ENCODE measurements at regions not wholly inside any gene's neighbourhood (a gene's known extent, or its start where the extent isn't known, plus 50 kb on each side); places are given as distances from the start of the nearest gene placed in this dataset.

DNA sequence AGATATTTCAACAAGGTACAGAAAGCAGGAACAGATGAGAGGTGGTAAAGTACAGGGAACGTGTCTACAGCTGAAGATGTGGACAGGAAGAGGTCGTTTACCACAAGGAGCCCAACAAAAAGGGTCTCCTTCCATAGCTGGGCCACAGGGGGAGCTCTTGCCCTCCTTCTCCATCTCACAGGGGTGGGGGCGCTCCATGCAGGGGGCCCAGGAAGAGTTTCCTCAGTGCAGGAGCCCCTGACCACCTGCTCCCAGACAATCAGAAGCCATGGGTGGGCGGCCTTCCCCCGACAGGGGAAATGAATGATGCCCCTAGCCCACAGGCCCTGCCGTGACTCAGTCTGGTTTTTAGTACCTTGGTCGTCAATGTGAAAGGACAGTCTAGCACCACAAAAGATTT is 163.6 kb upstream of the ZNF516 start:
- no peaks in the 10 kb centered on the region for H3K4me1 ChIP-seq (ENCODE audit: insufficient read depth)
- H3K27me3 ChIP-seq (replicated peaks; ENCODE audit: insufficient read depth), result peaks cover 38% of the 10 kb centered on the region
- H3K36me3 ChIP-seq (ENCODE audit: low read depth), result no peaks in the 10 kb centered on the region
- no peak overlapping the region for H2AFZ ChIP-seq
- peak; percentile 9 for DNase-seq
- no peak overlapping the region for H3K27ac ChIP-seq
- no peak overlapping the region for H3K4me2 ChIP-seq (ENCODE audit: unreplicated experiment)
- no peak for TF ChIP-seq EZH2phosphoT487 (IDR thresholded peaks at IDR 0.05; ENCODE audit: insufficient read depth, low read depth)
- no peak for TF ChIP-seq EZH2 (IDR thresholded peaks at IDR 0.05; ENCODE audit: insufficient read depth, poor library complexity, severe bottlenecking)
- no peaks in the 10 kb centered on the region for H3K79me2 ChIP-seq (ENCODE audit: insufficient read depth)
- no peaks in the 10 kb centered on the region for H4K20me1 ChIP-seq (ENCODE audit: insufficient read depth)
- no peaks in the 10 kb centered on the region for H3K9me3 ChIP-seq (ENCODE audit: low read depth)
- H3K9ac ChIP-seq, result no peak overlapping the region
- H3F3A ChIP-seq (ENCODE audit: insufficient read depth), result no peaks in the 10 kb centered on the region
- in situ Hi-C loops (cut with MboI), result no loop called here
- no peaks in the 10 kb centered on the region for H3K9me2 ChIP-seq (ENCODE audit: insufficient read depth)
- 77 to 79% methylated on average over 7 of the region's 7 CpGs for WGBS, 2 experiments (ENCODE audit: low coverage in 1 of 2, low lambda C conversion rate in 2 of 2, missing lambda C conversion rate in 2 of 2)
- H3K4me3 ChIP-seq, result no peak overlapping the region

DNA sequence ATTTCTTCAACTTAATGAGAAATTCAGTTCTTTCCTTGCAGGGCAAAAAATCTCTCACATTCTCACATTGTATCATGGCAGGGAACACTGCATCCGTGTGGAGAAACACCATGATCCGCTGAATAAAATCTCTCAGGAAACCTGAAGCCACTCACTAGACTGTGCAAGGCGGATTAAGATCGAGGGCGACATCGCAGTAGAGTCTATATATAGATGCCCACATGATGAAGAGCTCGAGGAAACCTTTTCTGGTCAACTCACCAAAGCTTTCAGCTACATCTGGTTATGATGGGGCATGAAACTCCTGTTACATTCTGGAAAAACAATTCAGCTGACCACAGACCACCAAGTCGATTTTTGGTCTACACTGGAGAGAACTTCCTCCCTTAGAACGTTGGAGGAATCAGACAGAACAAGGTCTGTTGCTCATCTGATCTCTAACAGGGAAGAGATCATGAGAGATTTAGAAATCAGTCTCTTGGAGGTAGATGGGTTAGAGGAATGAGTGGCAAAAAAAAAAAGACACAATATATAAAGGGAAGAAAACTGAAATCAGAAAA is 162.9 kb upstream of the ZNF516 start:
- Histone ChIP-seq H3K9me3 (ENCODE audit: low read depth) (no peaks in the 10 kb centered on the region), H3K9me2 (ENCODE audit: insufficient read depth) (no peaks in the 10 kb centered on the region), H3K4me3 (no peak overlapping the region), H3K27ac (no peak overlapping the region), H3K36me3 (ENCODE audit: low read depth) (no peaks in the 10 kb centered on the region), H3K79me2 (ENCODE audit: insufficient read depth) (no peaks in the 10 kb centered on the region), H3K27me3 (replicated peaks; ENCODE audit: insufficient read depth) (peaks cover 38% of the 10 kb centered on the region), H3F3A (ENCODE audit: insufficient read depth) (no peaks in the 10 kb centered on the region), H3K4me2 (ENCODE audit: unreplicated experiment) (no peak overlapping the region), H4K20me1 (ENCODE audit: insufficient read depth) (no peaks in the 10 kb centered on the region), H3K4me1 (ENCODE audit: insufficient read depth) (no peaks in the 10 kb centered on the region), H2AFZ (no peak overlapping the region), H3K9ac (no peak overlapping the region)
- in situ Hi-C loops (cut with MboI), result no loop called here
- 57 to 62% methylated on average over 9 of the region's 9 CpGs for WGBS, 2 experiments (ENCODE audit: low coverage in 1 of 2, low lambda C conversion rate in 2 of 2, missing lambda C conversion rate in 2 of 2)
- no peak for DNase-seq
- no peak for TF ChIP-seq EZH2phosphoT487 (IDR thresholded peaks at IDR 0.05; ENCODE audit: insufficient read depth, low read depth)
- TF ChIP-seq EZH2 (IDR thresholded peaks at IDR 0.05; ENCODE audit: insufficient read depth, poor library complexity, severe bottlenecking), result no peak

DNA sequence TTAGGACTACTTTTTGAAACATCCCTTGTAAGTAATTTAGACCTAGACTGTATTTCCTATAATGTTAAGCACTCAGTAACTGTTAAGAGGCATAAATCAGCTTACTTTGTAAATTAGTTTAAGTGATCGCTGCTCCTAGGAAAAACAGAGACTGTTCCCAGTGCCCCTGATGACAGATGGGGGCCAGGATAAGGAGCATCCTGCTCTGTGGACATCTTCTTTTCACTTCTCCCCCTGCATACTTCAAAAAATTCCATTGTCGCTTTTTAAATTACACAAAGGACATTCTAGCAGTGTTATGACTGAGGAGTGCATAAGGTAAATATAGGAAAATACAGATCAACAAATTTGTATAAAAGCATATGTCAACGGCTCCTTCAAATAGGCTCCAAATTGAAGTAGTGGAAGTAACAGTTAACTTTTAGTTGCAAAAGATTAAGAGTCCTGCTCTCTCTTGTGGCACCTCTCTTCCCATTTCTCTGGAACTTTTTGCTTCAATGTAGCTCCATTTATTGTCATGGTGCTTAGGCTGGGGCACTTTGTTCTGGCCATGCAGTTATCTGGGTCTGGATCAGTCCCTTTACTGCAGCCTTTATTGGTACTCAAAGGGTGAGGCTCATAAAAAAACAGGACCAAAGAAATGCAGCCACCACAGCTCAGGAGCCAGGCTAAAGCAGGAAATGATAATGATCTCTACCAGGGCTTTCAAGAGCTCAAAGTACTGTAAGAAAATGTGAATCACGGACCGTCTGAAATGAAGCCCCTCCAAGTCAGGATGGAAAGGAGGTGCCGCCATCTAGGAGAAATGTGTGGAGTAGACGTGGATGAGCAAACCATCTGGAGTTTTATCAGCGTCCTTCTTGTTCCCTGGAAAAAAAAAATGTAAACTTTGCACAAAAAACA is 162.1 kb upstream of the ZNF516 start:
- Histone ChIP-seq H3K27ac (no peak overlapping the region), H3K27me3 (replicated peaks; ENCODE audit: insufficient read depth) (peaks cover 31% of the 10 kb centered on the region), H4K20me1 (ENCODE audit: insufficient read depth) (no peaks in the 10 kb centered on the region), H2AFZ (no peak overlapping the region), H3K9ac (no peak overlapping the region), H3K79me2 (ENCODE audit: insufficient read depth) (no peaks in the 10 kb centered on the region), H3K4me3 (no peak overlapping the region), H3K4me2 (ENCODE audit: unreplicated experiment) (no peak overlapping the region), H3K9me3 (ENCODE audit: low read depth) (no peaks in the 10 kb centered on the region), H3K4me1 (ENCODE audit: insufficient read depth) (no peaks in the 10 kb centered on the region), H3F3A (ENCODE audit: insufficient read depth) (no peaks in the 10 kb centered on the region), H3K36me3 (ENCODE audit: low read depth) (no peaks in the 10 kb centered on the region), H3K9me2 (ENCODE audit: insufficient read depth) (no peaks in the 10 kb centered on the region)
- 32 to 43% methylated on average over 8 of the region's 8 CpGs for WGBS, 2 experiments (ENCODE audit: low coverage in 1 of 2, low lambda C conversion rate in 2 of 2, missing lambda C conversion rate in 2 of 2)
- in situ Hi-C loops (cut with MboI), result no loop called here
- DNase-seq, result peak; percentile 29
- TF ChIP-seq EZH2 (IDR thresholded peaks at IDR 0.05; ENCODE audit: insufficient read depth, poor library complexity, severe bottlenecking), result no peak
- TF ChIP-seq EZH2phosphoT487 (IDR thresholded peaks at IDR 0.05; ENCODE audit: insufficient read depth, low read depth), result no peak

- H3K4me3 ChIP-seq, result no peak overlapping the region
- H3K36me3 ChIP-seq (ENCODE audit: low read depth), result no peaks in the 10 kb centered on the region
- H3K9ac ChIP-seq, result no peak overlapping the region
- DNase-seq, result peak; percentile 14
- in situ Hi-C loops (cut with MboI), result no loop called here
- no peak overlapping the region for H3K27ac ChIP-seq
- 24% methylated on average over 4 of the region's 4 CpGs for WGBS, 2 experiments (ENCODE audit: low coverage in 1 of 2, low lambda C conversion rate in 2 of 2, missing lambda C conversion rate in 2 of 2)
- H3K27me3 ChIP-seq (replicated peaks; ENCODE audit: insufficient read depth), result peaks cover 41% of the 10 kb centered on the region
- H4K20me1 ChIP-seq (ENCODE audit: insufficient read depth), result no peaks in the 10 kb centered on the region
- H3K9me2 ChIP-seq (ENCODE audit: insufficient read depth), result no peaks in the 10 kb centered on the region
- H2AFZ ChIP-seq, result no peak overlapping the region
- H3F3A ChIP-seq (ENCODE audit: insufficient read depth), result no peaks in the 10 kb centered on the region
- H3K79me2 ChIP-seq (ENCODE audit: insufficient read depth), result no peaks in the 10 kb centered on the region
- TF ChIP-seq EZH2 (IDR thresholded peaks at IDR 0.05; ENCODE audit: insufficient read depth, poor library complexity, severe bottlenecking) (no peak), EZH2phosphoT487 (IDR thresholded peaks at IDR 0.05; ENCODE audit: insufficient read depth, low read depth) (no peak)
- H3K4me2 ChIP-seq (ENCODE audit: unreplicated experiment), result no peak overlapping the region
- no peaks in the 10 kb centered on the region for H3K4me1 ChIP-seq (ENCODE audit: insufficient read depth)
- H3K9me3 ChIP-seq (ENCODE audit: low read depth), result no peaks in the 10 kb centered on the region
Measured at GRCh38 chr18:76654577-76654976, 159.5 kb upstream of the ZNF516 start.
